ENCODE measurements at regions not wholly inside any gene's neighbourhood (a gene's known extent, or its start where the extent isn't known, plus 50 kb on each side); places are given as distances from the start of the nearest gene placed in this dataset.

GRCh38 chr5:133882389-133882695, 86.1 kb downstream of the C5orf15 start:
- TF ChIP-seq GATA2 (IDR thresholded peaks at IDR 0.05; ENCODE audit: low read depth, low read length) (no peak), GATA3 (IDR thresholded peaks at IDR 0.05; ENCODE audit: low read depth, low read length) (no peak)
